ENCODE measurements at regions not wholly inside any gene's neighbourhood (a gene's known extent, or its start where the extent isn't known, plus 50 kb on each side); places are given as distances from the start of the nearest gene placed in this dataset.
"Not testable (repeated sequence)": the region's sequence is repeated elsewhere in the genome, so short reads cannot be mapped to it uniquely, and the experiment has no call there.

GRCh38 chr5:33136785-33137184, 304.0 kb upstream of the TARS1 start:
- no peaks in the 10 kb centered on the region for H3K4me1 ChIP-seq (ENCODE audit: control insufficient read depth, insufficient read depth, low read length)
- no peaks in the 10 kb centered on the region for H3K27me3 ChIP-seq (ENCODE audit: control insufficient read depth, insufficient read depth, low read length)
- H3K9ac ChIP-seq (ENCODE audit: low read length): no peak overlapping the region
- H3K36me3 ChIP-seq (ENCODE audit: control insufficient read depth, insufficient read depth, low read length): no peaks in the 10 kb centered on the region
- no peaks in the 10 kb centered on the region for H3K9me3 ChIP-seq (ENCODE audit: control insufficient read depth, low read length)
- H3K4me3 ChIP-seq (ENCODE audit: low read length): no peak overlapping the region

GRCh38 chr5:33138145-33138544, 302.6 kb upstream of the TARS1 start:
- H3K4me1 ChIP-seq (ENCODE audit: control insufficient read depth, insufficient read depth, low read length); H3K4me3 ChIP-seq (ENCODE audit: low read length); H3K9ac ChIP-seq (ENCODE audit: low read length); H3K27me3 ChIP-seq (ENCODE audit: control insufficient read depth, insufficient read depth, low read length); H3K36me3 ChIP-seq (ENCODE audit: control insufficient read depth, insufficient read depth, low read length); H3K9me3 ChIP-seq (ENCODE audit: control insufficient read depth, low read length): not testable (repeated sequence)

- no peaks in the 10 kb centered on the region for H3K36me3 ChIP-seq (ENCODE audit: control insufficient read depth, insufficient read depth, low read length)
- H3K27me3 ChIP-seq (ENCODE audit: control insufficient read depth, insufficient read depth, low read length): no peaks in the 10 kb centered on the region
- H3K9me3 ChIP-seq (ENCODE audit: control insufficient read depth, low read length): no peaks in the 10 kb centered on the region
- no peak overlapping the region for H3K9ac ChIP-seq (ENCODE audit: low read length)
- no peak overlapping the region for H3K4me3 ChIP-seq (ENCODE audit: low read length)
- H3K4me1 ChIP-seq (ENCODE audit: control insufficient read depth, insufficient read depth, low read length): no peaks in the 10 kb centered on the region
Measured at GRCh38 chr5:33143405-33144123, 297.2 kb upstream of the TARS1 start.

GRCh38 chr5:33146881-33147280, 293.9 kb upstream of the TARS1 start:
- no peak overlapping the region for H3K4me3 ChIP-seq (ENCODE audit: low read length)
- no peaks in the 10 kb centered on the region for H3K4me1 ChIP-seq (ENCODE audit: control insufficient read depth, insufficient read depth, low read length)
- H3K9me3 ChIP-seq (ENCODE audit: control insufficient read depth, low read length): no peaks in the 10 kb centered on the region
- no peak overlapping the region for H3K9ac ChIP-seq (ENCODE audit: low read length)
- no peaks in the 10 kb centered on the region for H3K27me3 ChIP-seq (ENCODE audit: control insufficient read depth, insufficient read depth, low read length)
- H3K36me3 ChIP-seq (ENCODE audit: control insufficient read depth, insufficient read depth, low read length): no peaks in the 10 kb centered on the region

- no peaks in the 10 kb centered on the region for H3K36me3 ChIP-seq (ENCODE audit: control insufficient read depth, insufficient read depth, low read length)
- H3K4me1 ChIP-seq (ENCODE audit: control insufficient read depth, insufficient read depth, low read length): no peaks in the 10 kb centered on the region
- no peak overlapping the region for H3K9ac ChIP-seq (ENCODE audit: low read length)
- no peaks in the 10 kb centered on the region for H3K27me3 ChIP-seq (ENCODE audit: control insufficient read depth, insufficient read depth, low read length)
- no peak overlapping the region for H3K4me3 ChIP-seq (ENCODE audit: low read length)
- no peaks in the 10 kb centered on the region for H3K9me3 ChIP-seq (ENCODE audit: control insufficient read depth, low read length)
Measured at GRCh38 chr5:33148076-33148513, 292.7 kb upstream of the TARS1 start.

DNA sequence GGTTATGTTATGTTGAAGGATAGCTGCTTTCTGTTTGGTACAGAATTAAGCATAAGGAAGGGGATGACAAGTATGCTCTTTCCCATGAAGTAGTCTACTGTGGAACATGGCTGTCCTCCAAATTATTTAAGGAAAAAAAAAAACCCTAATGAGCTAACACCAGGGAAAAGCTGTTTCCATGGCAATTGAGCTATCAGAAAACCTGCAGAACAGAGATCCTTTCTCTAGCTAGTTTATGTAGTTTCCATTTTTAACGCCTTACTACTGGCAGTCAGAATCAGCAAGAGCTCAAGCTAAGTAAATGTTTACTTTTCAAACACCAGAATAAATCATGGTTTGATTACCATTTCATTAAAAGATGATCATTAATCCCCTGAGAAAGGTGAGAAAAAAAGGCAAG, 287.4 kb upstream of the TARS1 start:
- no peaks in the 10 kb centered on the region for H3K4me1 ChIP-seq (ENCODE audit: control insufficient read depth, insufficient read depth, low read length)
- no peaks in the 10 kb centered on the region for H3K9me3 ChIP-seq (ENCODE audit: control insufficient read depth, low read length)
- no peak overlapping the region for H3K4me3 ChIP-seq (ENCODE audit: low read length)
- H3K36me3 ChIP-seq (ENCODE audit: control insufficient read depth, insufficient read depth, low read length): no peaks in the 10 kb centered on the region
- no peaks in the 10 kb centered on the region for H3K27me3 ChIP-seq (ENCODE audit: control insufficient read depth, insufficient read depth, low read length)
- H3K9ac ChIP-seq (ENCODE audit: low read length): no peak overlapping the region

GRCh38 chr5:33153831-33154230, 286.9 kb upstream of the TARS1 start:
- no peak overlapping the region for H3K9ac ChIP-seq (ENCODE audit: low read length)
- no peaks in the 10 kb centered on the region for H3K4me1 ChIP-seq (ENCODE audit: control insufficient read depth, insufficient read depth, low read length)
- H3K36me3 ChIP-seq (ENCODE audit: control insufficient read depth, insufficient read depth, low read length): no peaks in the 10 kb centered on the region
- no peaks in the 10 kb centered on the region for H3K27me3 ChIP-seq (ENCODE audit: control insufficient read depth, insufficient read depth, low read length)
- H3K4me3 ChIP-seq (ENCODE audit: low read length): no peak overlapping the region
- H3K9me3 ChIP-seq (ENCODE audit: control insufficient read depth, low read length): no peaks in the 10 kb centered on the region

DNA sequence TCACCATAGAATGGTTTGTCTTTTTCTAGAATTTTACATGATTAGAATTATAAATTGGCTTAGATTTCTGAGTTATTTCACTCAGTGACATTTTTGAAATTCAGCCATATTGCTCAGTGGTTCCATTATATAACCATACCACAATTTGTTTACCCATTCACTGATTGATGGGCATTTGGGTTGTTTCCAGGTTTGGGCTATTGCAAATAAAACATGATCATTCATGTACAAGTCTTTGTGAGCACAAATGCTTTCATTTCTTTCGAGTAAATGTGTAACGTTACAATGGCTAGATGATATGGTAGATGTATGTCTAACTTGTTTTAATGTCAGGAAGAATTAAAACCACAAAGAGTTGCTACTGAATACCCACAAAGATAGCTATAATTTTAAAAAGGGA, 279.9 kb upstream of the TARS1 start:
- no peaks in the 10 kb centered on the region for H3K9me3 ChIP-seq (ENCODE audit: control insufficient read depth, low read length)
- no peaks in the 10 kb centered on the region for H3K36me3 ChIP-seq (ENCODE audit: control insufficient read depth, insufficient read depth, low read length)
- no peaks in the 10 kb centered on the region for H3K4me1 ChIP-seq (ENCODE audit: control insufficient read depth, insufficient read depth, low read length)
- H3K27me3 ChIP-seq (ENCODE audit: control insufficient read depth, insufficient read depth, low read length): no peaks in the 10 kb centered on the region
- no peak overlapping the region for H3K4me3 ChIP-seq (ENCODE audit: low read length)
- no peak overlapping the region for H3K9ac ChIP-seq (ENCODE audit: low read length)

DNA sequence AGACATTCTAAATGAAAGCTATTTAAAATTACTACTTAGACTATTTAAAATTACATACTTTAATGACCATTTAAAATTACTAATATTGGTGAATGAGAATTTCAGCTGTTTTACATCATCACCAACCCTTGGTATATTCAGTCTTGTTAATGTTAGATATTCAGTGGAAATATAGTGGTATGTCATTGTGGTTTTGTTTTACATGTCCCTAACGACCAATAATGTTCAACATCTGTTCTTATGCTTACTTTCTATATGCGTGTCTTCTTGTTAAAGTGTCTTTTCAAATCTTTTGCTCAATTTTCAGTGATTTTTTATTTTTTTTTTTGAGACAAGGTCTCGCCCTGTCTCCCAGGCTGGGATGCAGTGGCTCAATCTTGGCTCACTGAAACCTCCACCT, 279.3 kb upstream of the TARS1 start:
- no peak overlapping the region for H3K4me3 ChIP-seq (ENCODE audit: low read length)
- no peaks in the 10 kb centered on the region for H3K36me3 ChIP-seq (ENCODE audit: control insufficient read depth, insufficient read depth, low read length)
- H3K27me3 ChIP-seq (ENCODE audit: control insufficient read depth, insufficient read depth, low read length): no peaks in the 10 kb centered on the region
- no peaks in the 10 kb centered on the region for H3K4me1 ChIP-seq (ENCODE audit: control insufficient read depth, insufficient read depth, low read length)
- H3K9ac ChIP-seq (ENCODE audit: low read length): no peak overlapping the region
- no peaks in the 10 kb centered on the region for H3K9me3 ChIP-seq (ENCODE audit: control insufficient read depth, low read length)

- H3K4me1 ChIP-seq (ENCODE audit: control insufficient read depth, insufficient read depth, low read length): no peaks in the 10 kb centered on the region
- no peak overlapping the region for H3K4me3 ChIP-seq (ENCODE audit: low read length)
Measured at GRCh38 chr5:33162057-33162456, 278.7 kb upstream of the TARS1 start.

DNA sequence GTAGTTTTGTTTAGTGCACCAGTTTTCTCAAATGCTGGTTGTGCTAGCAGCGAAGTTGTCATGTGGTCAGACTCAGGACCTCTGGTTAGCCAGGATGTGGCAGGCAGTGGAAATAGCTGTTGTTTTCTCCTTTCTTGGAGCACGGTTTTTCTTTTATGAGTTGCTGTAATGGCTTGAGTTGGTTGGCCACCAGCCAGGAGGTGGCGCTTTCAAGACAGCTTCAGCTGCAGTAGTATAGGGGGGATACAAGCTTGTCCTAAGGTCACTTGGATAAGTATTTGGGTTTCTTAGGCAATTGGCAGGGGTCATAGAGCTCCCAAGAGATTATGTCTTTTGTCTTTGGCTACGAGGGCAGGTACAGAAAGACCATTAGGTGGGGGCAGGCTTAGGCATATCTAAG, 274.2 kb upstream of the TARS1 start:
- Histone ChIP-seq H3K27me3 (ENCODE audit: control insufficient read depth, insufficient read depth, low read length) (no peaks in the 10 kb centered on the region), H3K9me3 (ENCODE audit: control insufficient read depth, low read length) (no peaks in the 10 kb centered on the region), H3K4me1 (ENCODE audit: control insufficient read depth, insufficient read depth, low read length) (no peaks in the 10 kb centered on the region), H3K36me3 (ENCODE audit: control insufficient read depth, insufficient read depth, low read length) (no peaks in the 10 kb centered on the region), H3K9ac (ENCODE audit: low read length) (no peak overlapping the region), H3K4me3 (ENCODE audit: low read length) (no peak overlapping the region)

More at GRCh38 chr5:33162057-33162456, 278.7 kb upstream of the TARS1 start:
- H3K27me3 ChIP-seq (ENCODE audit: control insufficient read depth, insufficient read depth, low read length): no peaks in the 10 kb centered on the region
- H3K9ac ChIP-seq (ENCODE audit: low read length): no peak overlapping the region
- no peaks in the 10 kb centered on the region for H3K36me3 ChIP-seq (ENCODE audit: control insufficient read depth, insufficient read depth, low read length)
- no peaks in the 10 kb centered on the region for H3K9me3 ChIP-seq (ENCODE audit: control insufficient read depth, low read length)

GRCh38 chr5:33166948-33167347, 273.8 kb upstream of the TARS1 start:
- no peaks in the 10 kb centered on the region for H3K36me3 ChIP-seq (ENCODE audit: control insufficient read depth, insufficient read depth, low read length)
- no peak overlapping the region for H3K4me3 ChIP-seq (ENCODE audit: low read length)
- H3K27me3 ChIP-seq (ENCODE audit: control insufficient read depth, insufficient read depth, low read length): no peaks in the 10 kb centered on the region
- no peaks in the 10 kb centered on the region for H3K9me3 ChIP-seq (ENCODE audit: control insufficient read depth, low read length)
- H3K9ac ChIP-seq (ENCODE audit: low read length): no peak overlapping the region
- no peaks in the 10 kb centered on the region for H3K4me1 ChIP-seq (ENCODE audit: control insufficient read depth, insufficient read depth, low read length)

GRCh38 chr5:33167541-33167940, 273.2 kb upstream of the TARS1 start:
- no peaks in the 10 kb centered on the region for H3K4me1 ChIP-seq (ENCODE audit: control insufficient read depth, insufficient read depth, low read length)

More at GRCh38 chr5:33167541-33167940, 273.2 kb upstream of the TARS1 start:
- Histone ChIP-seq H3K36me3 (ENCODE audit: control insufficient read depth, insufficient read depth, low read length) (no peaks in the 10 kb centered on the region), H3K4me3 (ENCODE audit: low read length) (no peak overlapping the region), H3K9me3 (ENCODE audit: control insufficient read depth, low read length) (no peaks in the 10 kb centered on the region), H3K27me3 (ENCODE audit: control insufficient read depth, insufficient read depth, low read length) (no peaks in the 10 kb centered on the region), H3K9ac (ENCODE audit: low read length) (no peak overlapping the region)
